Esophagus squamous epithelium (tissue), 4 donors: ENCODE measurements at regions not wholly inside any gene's neighbourhood (a gene's known extent, or its start where the extent isn't known, plus 50 kb on each side); places are given as distances from the start of the nearest gene placed in this dataset.

Experiments used
- POLR2A ChIP-seq, 4 donors: fragments of 450-650 bp; IDR thresholded peaks; one replicate each; pipeline ENCODE4 v1.6.1; 2017; ENCODE audit warnings: antibody characterized with exemption in 4 of 4, mild to moderate bottlenecking in 4 of 4, moderate library complexity in 3 of 4
- TF ChIP-seq, protein P1 (sequence below), 6 experiments: fragments of 450-650 bp in 4 of 6; fragments of 200-600 bp in 2 of 6; sonication (generic) in 2 of 6; IDR thresholded peaks; one replicate each; pipeline ENCODE4 v1.5.1; 2016 to 2019; ENCODE audit warnings: antibody characterized with exemption in 6 of 6, mild to moderate bottlenecking in 4 of 6, moderate library complexity in 4 of 6

DNA sequence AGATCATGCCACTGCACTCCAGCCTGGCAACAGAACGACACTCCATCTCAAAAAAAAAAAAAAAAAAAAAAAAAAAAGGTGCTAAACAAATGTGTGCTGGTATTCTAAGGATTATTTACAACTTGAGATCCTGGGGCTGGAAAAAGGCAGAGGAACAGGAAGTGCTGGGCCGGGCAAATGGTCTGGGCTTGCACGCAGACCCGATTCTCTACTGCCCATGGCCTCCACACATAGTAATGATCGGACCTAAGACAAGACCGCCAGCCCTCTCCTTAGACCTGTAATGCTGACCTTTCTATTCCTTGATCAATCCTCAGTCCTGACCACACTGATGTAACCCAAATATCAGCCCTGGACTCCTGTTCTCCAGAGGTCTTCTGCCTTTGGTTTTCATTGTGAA, 67.8 kb downstream of the EFNB1 start:
- TF ChIP-seq, protein P1, sequence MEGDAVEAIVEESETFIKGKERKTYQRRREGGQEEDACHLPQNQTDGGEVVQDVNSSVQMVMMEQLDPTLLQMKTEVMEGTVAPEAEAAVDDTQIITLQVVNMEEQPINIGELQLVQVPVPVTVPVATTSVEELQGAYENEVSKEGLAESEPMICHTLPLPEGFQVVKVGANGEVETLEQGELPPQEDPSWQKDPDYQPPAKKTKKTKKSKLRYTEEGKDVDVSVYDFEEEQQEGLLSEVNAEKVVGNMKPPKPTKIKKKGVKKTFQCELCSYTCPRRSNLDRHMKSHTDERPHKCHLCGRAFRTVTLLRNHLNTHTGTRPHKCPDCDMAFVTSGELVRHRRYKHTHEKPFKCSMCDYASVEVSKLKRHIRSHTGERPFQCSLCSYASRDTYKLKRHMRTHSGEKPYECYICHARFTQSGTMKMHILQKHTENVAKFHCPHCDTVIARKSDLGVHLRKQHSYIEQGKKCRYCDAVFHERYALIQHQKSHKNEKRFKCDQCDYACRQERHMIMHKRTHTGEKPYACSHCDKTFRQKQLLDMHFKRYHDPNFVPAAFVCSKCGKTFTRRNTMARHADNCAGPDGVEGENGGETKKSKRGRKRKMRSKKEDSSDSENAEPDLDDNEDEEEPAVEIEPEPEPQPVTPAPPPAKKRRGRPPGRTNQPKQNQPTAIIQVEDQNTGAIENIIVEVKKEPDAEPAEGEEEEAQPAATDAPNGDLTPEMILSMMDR (IDR thresholded peaks at IDR 0.05) = no peak
- no peak for TF ChIP-seq POLR2A (IDR thresholded peaks at IDR 0.05)
